ENCODE measurements at regions not wholly inside any gene's neighbourhood (a gene's known extent, or its start where the extent isn't known, plus 50 kb on each side); places are given as distances from the start of the nearest gene placed in this dataset.
"Not testable (repeated sequence)": the region's sequence is repeated elsewhere in the genome, so short reads cannot be mapped to it uniquely, and the experiment has no call there.

GRCh38 chr16:66028510-66029216 is 337.8 kb upstream of the CDH5 start:
- no peak for DNase-seq (ENCODE audit: low read depth in 3 of 3, low spot score in 1 of 3)

GRCh38 chr16:66026787-66027330 is 339.6 kb upstream of the CDH5 start:
- DNase-seq (ENCODE audit: low read depth in 3 of 3, low spot score in 1 of 3): no peak

DNA sequence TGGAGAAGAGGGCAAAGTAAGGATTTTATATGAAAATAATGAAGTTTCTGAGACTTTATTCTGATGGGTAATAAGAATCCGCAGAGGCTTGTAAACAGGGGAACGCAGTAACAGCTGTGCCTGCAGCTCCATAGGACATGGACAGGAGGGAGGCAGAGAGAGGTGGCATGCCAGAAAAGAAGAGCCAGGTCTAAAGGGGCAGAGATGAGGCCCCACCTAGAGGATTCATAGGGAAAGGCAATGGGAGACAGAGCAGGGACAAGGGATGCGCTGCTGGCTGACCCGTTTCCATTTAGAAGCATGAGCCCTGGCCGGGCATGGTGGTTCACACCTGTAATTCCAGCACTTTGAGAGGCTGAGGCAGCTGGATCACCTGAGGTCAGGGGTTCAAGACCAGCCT is 340.3 kb upstream of the CDH5 start:
- DNase-seq (ENCODE audit: low read depth in 3 of 3, low spot score in 1 of 3): no peak

- no peak for DNase-seq (ENCODE audit: low read depth in 3 of 3, low spot score in 1 of 3)
Measured at GRCh38 chr16:66025751-66026150, 340.7 kb upstream of the CDH5 start.

GRCh38 chr16:66024567-66024966 is 341.9 kb upstream of the CDH5 start:
- not testable (repeated sequence) for DNase-seq (ENCODE audit: low read depth in 3 of 3, low spot score in 1 of 3)

GRCh38 chr16:66023481-66023880 is 343.0 kb upstream of the CDH5 start:
- no peak for DNase-seq (ENCODE audit: low read depth in 3 of 3, low spot score in 1 of 3)

DNA sequence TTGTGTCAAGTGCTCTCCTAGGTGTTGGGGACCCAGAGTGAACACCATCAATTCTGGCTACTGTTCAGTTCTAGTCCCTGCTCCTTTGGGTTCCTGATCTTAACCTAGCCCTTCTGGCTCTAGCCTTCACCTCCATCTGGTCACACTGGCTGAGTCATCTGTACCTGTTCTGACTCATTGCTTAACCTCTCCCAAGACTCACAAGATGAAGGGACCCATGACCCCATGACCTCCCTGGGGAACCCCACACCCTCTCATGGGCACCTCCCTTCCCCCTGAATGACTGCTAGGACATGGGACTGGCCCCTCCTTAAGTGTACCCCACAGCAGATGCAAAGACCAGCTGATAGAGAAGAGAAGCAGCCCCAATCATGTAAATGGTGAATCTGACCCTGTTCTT is 345.8 kb upstream of the CDH5 start:
- no peak for DNase-seq (ENCODE audit: low read depth in 3 of 3, low spot score in 1 of 3)

DNA sequence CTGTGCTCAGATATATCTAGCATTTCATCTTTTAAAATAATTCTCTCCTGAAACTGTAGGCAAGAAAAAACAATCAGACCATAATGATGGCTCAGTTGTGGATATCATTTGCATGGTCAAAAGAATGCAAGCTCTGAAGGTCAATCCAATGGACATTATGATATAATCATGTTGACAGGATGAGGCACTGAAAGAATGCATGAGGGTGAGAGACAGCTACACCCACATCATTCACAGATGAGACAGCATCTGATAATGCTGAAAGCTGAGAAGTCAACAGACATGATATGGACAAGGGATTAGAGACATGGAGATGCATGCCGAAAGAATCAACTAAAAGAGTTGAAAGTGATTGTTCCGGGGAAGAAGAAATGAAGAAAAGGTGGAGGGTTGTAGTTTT is 346.4 kb upstream of the CDH5 start:
- no peak for DNase-seq (ENCODE audit: low read depth in 3 of 3, low spot score in 1 of 3)

GRCh38 chr16:66019502-66019901 is 347.0 kb upstream of the CDH5 start:
- not testable (repeated sequence) for DNase-seq (ENCODE audit: low read depth in 3 of 3, low spot score in 1 of 3)

- no peak for DNase-seq (ENCODE audit: low read depth in 3 of 3, low spot score in 1 of 3)
Measured at GRCh38 chr16:66014221-66014620, 352.3 kb upstream of the CDH5 start.

DNA sequence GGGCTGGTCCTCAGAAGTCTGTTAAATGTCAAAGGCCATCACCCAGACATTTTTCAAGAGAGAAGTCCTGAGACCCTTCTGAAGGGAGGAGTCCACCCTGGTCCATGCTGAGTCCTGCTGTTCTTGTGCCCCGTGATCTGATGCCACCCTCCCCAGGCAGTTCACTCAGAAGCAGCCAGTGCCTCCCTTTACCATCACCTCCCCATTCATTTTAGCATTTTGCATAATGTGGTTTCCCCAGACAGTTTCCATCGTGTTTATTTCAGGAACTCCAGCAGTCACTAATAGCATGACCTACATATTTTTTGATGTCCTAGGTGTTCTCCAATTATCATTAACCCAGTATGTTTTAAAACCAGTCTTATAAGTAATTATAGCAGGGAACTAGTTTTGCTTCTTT is 353.0 kb upstream of the CDH5 start:
- no peak for DNase-seq (ENCODE audit: low read depth in 3 of 3, low spot score in 1 of 3)

GRCh38 chr16:66008136-66008535 is 358.4 kb upstream of the CDH5 start:
- DNase-seq (ENCODE audit: low read depth in 3 of 3, low spot score in 1 of 3): no peak

- DNase-seq (ENCODE audit: low read depth in 3 of 3, low spot score in 1 of 3): no peak
Measured at GRCh38 chr16:66007717-66008116, 358.8 kb upstream of the CDH5 start.

GRCh38 chr16:66006485-66006884 is 360.0 kb upstream of the CDH5 start:
- DNase-seq (ENCODE audit: low read depth in 3 of 3, low spot score in 1 of 3): no peak

DNA sequence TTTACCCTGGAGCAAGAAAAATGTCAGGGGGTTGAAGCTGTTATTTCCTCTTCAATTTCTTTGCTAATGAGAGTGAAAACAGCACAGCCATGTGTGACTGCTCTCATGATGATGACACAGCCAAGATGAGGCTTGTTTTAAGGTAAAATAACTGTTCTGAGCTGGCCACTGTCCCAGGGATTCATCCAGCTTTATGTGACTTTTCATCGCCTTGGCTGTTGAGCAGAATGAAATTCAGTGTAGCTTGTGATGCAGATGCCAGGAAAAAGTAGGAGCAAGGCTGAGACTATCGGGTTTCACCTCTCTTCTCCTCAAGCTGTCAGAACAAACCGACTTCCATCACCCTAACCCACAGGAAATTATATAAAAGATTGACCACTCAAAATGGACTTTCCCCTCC is 361.8 kb upstream of the CDH5 start:
- no peak for DNase-seq (ENCODE audit: low read depth in 3 of 3, low spot score in 1 of 3)

DNA sequence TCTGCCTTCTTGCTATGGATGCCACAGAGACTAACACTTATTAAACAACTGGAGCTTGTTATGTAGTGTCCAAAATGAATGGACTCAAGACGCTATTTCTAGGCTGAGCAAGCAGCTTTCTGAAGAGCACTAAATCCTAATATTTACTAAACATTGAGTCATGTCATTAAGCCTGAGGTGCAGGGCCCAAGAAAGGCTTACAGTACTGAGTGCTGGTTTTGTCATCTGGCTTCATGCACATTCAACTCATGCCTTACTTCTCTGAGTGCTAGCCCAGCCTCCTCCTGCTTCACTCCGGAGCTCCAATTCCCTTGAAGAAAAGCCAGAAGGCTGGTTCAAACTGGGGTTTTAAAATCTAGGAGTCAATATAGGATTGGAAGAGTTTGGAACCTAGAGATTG is 363.3 kb upstream of the CDH5 start:
- DNase-seq (ENCODE audit: low read depth in 3 of 3, low spot score in 1 of 3): no peak

DNA sequence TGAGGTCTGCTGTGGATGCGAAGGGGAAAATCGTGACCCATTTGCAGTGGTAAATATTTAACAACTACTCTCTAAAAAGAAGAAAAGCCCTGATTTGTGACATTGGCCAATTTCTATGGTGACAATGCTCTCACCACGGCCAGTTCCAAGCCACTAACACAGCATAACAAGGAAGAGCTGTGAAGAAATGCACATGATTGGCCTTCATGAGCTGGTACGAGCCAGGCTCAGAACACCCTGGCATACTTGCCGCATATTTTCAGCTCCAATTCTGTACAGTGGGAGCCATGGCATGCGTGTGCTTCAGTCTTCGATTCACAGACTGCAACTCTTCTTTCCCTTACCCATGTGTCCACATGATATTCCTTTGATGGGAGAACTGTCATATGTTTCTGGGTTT is 363.9 kb upstream of the CDH5 start:
- no peak for DNase-seq (ENCODE audit: low read depth in 3 of 3, low spot score in 1 of 3)

DNA sequence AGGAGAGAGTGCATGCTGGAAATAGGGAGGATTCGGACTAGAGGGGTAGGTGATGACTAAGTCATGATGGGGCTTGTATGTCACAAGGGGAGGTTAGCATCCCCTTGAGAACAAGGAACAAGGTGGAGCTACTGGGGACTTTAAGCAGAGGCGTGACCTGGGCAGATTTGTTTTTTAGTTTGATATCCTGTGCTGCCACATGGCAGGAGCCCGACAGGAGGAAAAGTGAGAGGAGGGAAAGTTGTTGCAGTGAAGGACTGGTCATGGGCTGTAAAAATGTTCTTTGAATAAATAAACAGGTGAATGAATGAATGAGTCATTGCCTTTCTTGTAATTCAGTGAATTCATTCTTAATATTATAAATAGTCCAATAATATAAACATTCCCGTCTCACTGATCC is 365.1 kb upstream of the CDH5 start:
- DNase-seq (ENCODE audit: low read depth in 3 of 3, low spot score in 1 of 3): no peak

- no peak for DNase-seq (ENCODE audit: low read depth in 3 of 3, low spot score in 1 of 3)
Measured at GRCh38 chr16:65998443-65998842, 368.0 kb upstream of the CDH5 start.

DNA sequence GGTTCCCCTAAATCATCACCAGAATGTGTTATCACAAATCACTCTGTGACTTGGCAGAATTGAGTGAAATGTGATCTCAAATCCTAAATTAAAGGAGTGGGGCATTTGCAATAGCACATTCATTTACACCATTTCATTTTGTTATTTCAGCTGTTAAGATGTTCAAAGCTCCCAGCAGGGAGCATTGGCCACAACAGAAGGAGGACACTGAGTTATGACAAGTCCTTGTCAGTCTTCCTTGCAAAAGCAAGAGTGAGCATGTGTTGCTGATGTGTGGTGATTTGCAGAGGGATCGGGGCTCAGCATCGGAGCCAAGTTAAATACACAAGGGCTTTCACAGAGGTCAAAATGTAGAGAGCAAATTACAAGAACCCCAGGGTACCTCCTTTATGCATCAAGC is 372.2 kb upstream of the CDH5 start:
- DNase-seq (ENCODE audit: low read depth in 3 of 3, low spot score in 1 of 3): no peak

GRCh38 chr16:65991149-65991701 is 375.3 kb upstream of the CDH5 start:
- DNase-seq (ENCODE audit: low read depth in 3 of 3, low spot score in 1 of 3): no peak

GRCh38 chr16:65989861-65990604 is 376.5 kb upstream of the CDH5 start:
- DNase-seq (ENCODE audit: low read depth in 3 of 3, low spot score in 1 of 3): no peak
